ENCODE measurements at regions not wholly inside any gene's neighbourhood (a gene's known extent, or its start where the extent isn't known, plus 50 kb on each side); places are given as distances from the start of the nearest gene placed in this dataset.

GRCh38 chr11:11220786-11221185 is 132.3 kb downstream of the CSNK2A3 start:
- Histone ChIP-seq H3K27me3 (no peaks in the 10 kb centered on the region), H4K20me1 (no peaks in the 10 kb centered on the region), H3K9me3 (replicated peaks in 1 of 11) (peaks cover 0 to under 1% (median 0%) of the 10 kb centered on the region in 11 experiments; a peak in 1 of 22 replicates), H3K9ac (no peak overlapping the region), H3K4me1 (peaks cover 0 to 27% (median 19%) of the 10 kb centered on the region in 10 experiments; a peak in 13 of 20 replicates), H3K4me3 (no peak overlapping the region), H3K4me2 (no peak overlapping the region), H3K27ac (no peak overlapping the region), H3K36me3 (no peaks in the 10 kb centered on the region)
- TF ChIP-seq Cebpa-rat (IDR thresholded peaks at IDR 0.05) = no peak

GRCh38 chr11:11218629-11218986 is 134.4 kb downstream of the CSNK2A3 start:
- Histone ChIP-seq H3K27ac (no peak overlapping the region), H3K9ac (no peak overlapping the region), H4K20me1 (no peaks in the 10 kb centered on the region), H3K9me3 (replicated peaks in 1 of 11) (no peaks in the 10 kb centered on the region), H3K4me3 (no peak overlapping the region), H3K27me3 (no peaks in the 10 kb centered on the region), H3K36me3 (no peaks in the 10 kb centered on the region), H3K4me2 (peak overlapping the region in 6 of 11 experiments; percentile 4 to 55 (median 38); a peak in 6 of 22 replicates), H3K4me1 (peaks cover 0 to 30% (median 21%) of the 10 kb centered on the region in 10 experiments; a peak in 13 of 20 replicates)
- TF ChIP-seq Cebpa-rat (IDR thresholded peaks at IDR 0.05) = no peak

GRCh38 chr11:11217929-11218628 is 135.0 kb downstream of the CSNK2A3 start:
- no peak for TF ChIP-seq Cebpa-rat (IDR thresholded peaks at IDR 0.05)
- no peaks in the 10 kb centered on the region for H3K9me3 ChIP-seq (replicated peaks in 1 of 11)
- H3K9ac ChIP-seq = no peak overlapping the region
- peaks cover 0 to 30% (median 21%) of the 10 kb centered on the region in 10 experiments; a peak in 13 of 20 replicates for H3K4me1 ChIP-seq
- H4K20me1 ChIP-seq = no peaks in the 10 kb centered on the region
- H3K4me2 ChIP-seq = peak overlapping the region in 6 of 11 experiments; percentile 4 to 55 (median 36); a peak in 6 of 22 replicates
- H3K36me3 ChIP-seq = no peaks in the 10 kb centered on the region
- no peaks in the 10 kb centered on the region for H3K27me3 ChIP-seq
- no peak overlapping the region for H3K27ac ChIP-seq
- no peak overlapping the region for H3K4me3 ChIP-seq

GRCh38 chr11:11217289-11217928 is 135.6 kb downstream of the CSNK2A3 start:
- Histone ChIP-seq H3K9ac (no peak overlapping the region), H3K9me3 (replicated peaks in 1 of 11) (no peaks in the 10 kb centered on the region), H3K4me3 (no peak overlapping the region), H3K27ac (no peak overlapping the region), H3K4me2 (0 out of 22 replicates have a peak overlapping the region, but pooled peaks of 2 of the 11 experiments have one; percentile 27 to 43), H4K20me1 (no peaks in the 10 kb centered on the region), H3K4me1 (peaks cover 0 to 30% (median 21%) of the 10 kb centered on the region in 10 experiments; a peak in 13 of 20 replicates), H3K36me3 (no peaks in the 10 kb centered on the region), H3K27me3 (no peaks in the 10 kb centered on the region)
- no peak for TF ChIP-seq Cebpa-rat (IDR thresholded peaks at IDR 0.05)

GRCh38 chr11:11215944-11216343 is 137.1 kb downstream of the CSNK2A3 start:
- no peak overlapping the region for H3K4me3 ChIP-seq
- H3K27me3 ChIP-seq = no peaks in the 10 kb centered on the region
- H3K4me2 ChIP-seq = peak overlapping the region in 9 of 11 experiments; percentile 6 to 58 (median 41); a peak in 16 of 22 replicates

GRCh38 chr11:11215058-11215815 is 137.8 kb downstream of the CSNK2A3 start:
- Histone ChIP-seq H3K4me1 (peaks cover 0 to 30% (median 21%) of the 10 kb centered on the region in 10 experiments; a peak in 13 of 20 replicates), H3K36me3 (no peaks in the 10 kb centered on the region), H3K9ac (no peak overlapping the region), H3K4me3 (no peak overlapping the region), H3K27ac (no peak overlapping the region), H3K4me2 (peak overlapping the region in 7 of 11 experiments; percentile 21 to 58 (median 41); a peak in 5 of 22 replicates), H3K9me3 (replicated peaks in 1 of 11) (0 out of 22 replicates have a peak, but pooled peaks cover 0 to 2% (median 0%) of the 10 kb centered on the region in 11 experiments), H4K20me1 (no peaks in the 10 kb centered on the region), H3K27me3 (no peaks in the 10 kb centered on the region)
- TF ChIP-seq Cebpa-rat (IDR thresholded peaks at IDR 0.05) = no peak

More at GRCh38 chr11:11215944-11216343, 137.1 kb downstream of the CSNK2A3 start:
- H3K9me3 ChIP-seq (replicated peaks in 1 of 11) = no peaks in the 10 kb centered on the region
- H3K36me3 ChIP-seq = no peaks in the 10 kb centered on the region
- H3K27ac ChIP-seq = no peak overlapping the region
- H4K20me1 ChIP-seq = no peaks in the 10 kb centered on the region
- TF ChIP-seq Cebpa-rat (IDR thresholded peaks at IDR 0.05) = no peak
- H3K9ac ChIP-seq = no peak overlapping the region
- peaks cover 0 to 30% (median 21%) of the 10 kb centered on the region in 10 experiments; a peak in 13 of 20 replicates for H3K4me1 ChIP-seq

- TF ChIP-seq Cebpa-rat (IDR thresholded peaks at IDR 0.05) = no peak
- no peak overlapping the region for H3K9ac ChIP-seq
- H3K9me3 ChIP-seq (replicated peaks in 1 of 11) = 0 out of 22 replicates have a peak, but pooled peaks cover 0 to 5% (median 0%) of the 10 kb centered on the region in 11 experiments
- peaks cover 0 to 17% (median 13%) of the 10 kb centered on the region in 10 experiments; a peak in 13 of 20 replicates for H3K4me1 ChIP-seq
- H3K27me3 ChIP-seq = no peaks in the 10 kb centered on the region
- H3K4me2 ChIP-seq = no peak overlapping the region
- H4K20me1 ChIP-seq = no peaks in the 10 kb centered on the region
- no peaks in the 10 kb centered on the region for H3K36me3 ChIP-seq
- no peak overlapping the region for H3K27ac ChIP-seq
- no peak overlapping the region for H3K4me3 ChIP-seq
These were observed 139.9 kb downstream of the CSNK2A3 start for GRCh38 chr11:11213117-11213516.

GRCh38 chr11:11211888-11212287 is 141.2 kb downstream of the CSNK2A3 start:
- H3K27me3 ChIP-seq = no peaks in the 10 kb centered on the region
- H3K4me3 ChIP-seq = no peak overlapping the region
- no peak overlapping the region for H3K4me2 ChIP-seq
- no peaks in the 10 kb centered on the region for H3K36me3 ChIP-seq
- H3K9ac ChIP-seq = no peak overlapping the region
- TF ChIP-seq Cebpa-rat (IDR thresholded peaks at IDR 0.05) = no peak
- H3K9me3 ChIP-seq (replicated peaks in 1 of 11) = 0 out of 22 replicates have a peak, but pooled peaks cover 0 to 5% (median 0%) of the 10 kb centered on the region in 11 experiments
- no peak overlapping the region for H3K27ac ChIP-seq
- H3K4me1 ChIP-seq = peaks cover 0 to 12% (median 10%) of the 10 kb centered on the region in 10 experiments; a peak in 12 of 20 replicates
- H4K20me1 ChIP-seq = no peaks in the 10 kb centered on the region
